Endodermal cell (in vitro differentiated cells): ENCODE measurements at regions not wholly inside any gene's neighbourhood (a gene's known extent, or its start where the extent isn't known, plus 50 kb on each side); places are given as distances from the start of the nearest gene placed in this dataset.

Experiments
- DNase-seq: peaks from one replicate; pipeline ENCODE4 v3.0.0-alpha.2; 2017
- H3K27ac ChIP-seq: 2 replicates; pipeline ENCODE4 v1.5.1; 2013; ENCODE audit warnings: mild to moderate bottlenecking, low read depth, low read length, moderate library complexity
- H3K27me3 ChIP-seq: 2 replicates; pipeline ENCODE4 v1.6.1; 2013; ENCODE audit warnings: mild to moderate bottlenecking, low read length, moderate library complexity; ENCODE audit not compliant: insufficient read depth, control insufficient read depth, poor library complexity, severe bottlenecking
- H3K36me3 ChIP-seq: 2 replicates; pipeline ENCODE4 v1.7.0; 2013; ENCODE audit warnings: mild to moderate bottlenecking, low read length, moderate library complexity; ENCODE audit not compliant: control insufficient read depth, insufficient read depth
- H3K4me1 ChIP-seq: one replicate; pipeline ENCODE4 v1.7.0; 2013; ENCODE audit warnings: low read length; ENCODE audit not compliant: control insufficient read depth, insufficient read depth
- H3K4me3 ChIP-seq: 2 replicates; pipeline ENCODE4 v1.5.1; 2013; ENCODE audit warnings: mild to moderate bottlenecking, low read length, moderate library complexity
- H3K9ac ChIP-seq: 2 replicates; pipeline ENCODE4 v1.6.1; 2013; ENCODE audit warnings: mild to moderate bottlenecking, low read length, moderate library complexity; ENCODE audit not compliant: poor library complexity, severe bottlenecking; ENCODE audit errors: extremely low read depth
- H3K9me3 ChIP-seq: 2 replicates; pipeline ENCODE4 v1.6.1; 2013; ENCODE audit warnings: mild to moderate bottlenecking, low read length, moderate library complexity; ENCODE audit not compliant: control insufficient read depth
- H3K27ac Mint-ChIP-seq: 2 replicates; pipeline ENCODE4 v1.8.0; 2020; ENCODE audit warnings: mixed read lengths
- H3K27me3 Mint-ChIP-seq: 2 replicates; pipeline ENCODE4 v1.8.0; 2021; ENCODE audit warnings: mild to moderate bottlenecking, mixed read lengths; ENCODE audit not compliant: insufficient read depth
- H3K36me3 Mint-ChIP-seq: 2 replicates; pipeline ENCODE4 v1.8.0; 2020; ENCODE audit warnings: low read depth, mixed read lengths
- H3K4me1 Mint-ChIP-seq: 2 replicates; pipeline ENCODE4 v1.8.0; 2020; ENCODE audit warnings: mixed read lengths
- H3K4me3 Mint-ChIP-seq: 2 replicates; pipeline ENCODE4 v1.8.0; 2020; ENCODE audit warnings: mild to moderate bottlenecking, moderate library complexity, mixed read lengths
- H3K9me3 Mint-ChIP-seq: 2 replicates; pipeline ENCODE4 v1.8.0; 2020; ENCODE audit warnings: mild to moderate bottlenecking, mixed read lengths
- CTCF ChIP-seq: fragments of 200-600 bp; sonication (generic); conservative IDR thresholded peaks from 2 replicates; pipeline ENCODE4 v1.5.0; 2021; ENCODE audit warnings: antibody characterized with exemption, mild to moderate bottlenecking
- WGBS, 2 experiments: methylation state at CpG; one replicate each; pipeline versions ENCODE4 v1.1.5 to v1.1.7; 2013; ENCODE audit warnings: missing lambda C conversion rate in 2 of 2, mixed read lengths in 1 of 2; ENCODE audit not compliant: insufficient coverage in 1 of 2, insufficient read length in 1 of 2; 5-methylcytosine and 5-hydroxymethylcytosine counted together

DNA sequence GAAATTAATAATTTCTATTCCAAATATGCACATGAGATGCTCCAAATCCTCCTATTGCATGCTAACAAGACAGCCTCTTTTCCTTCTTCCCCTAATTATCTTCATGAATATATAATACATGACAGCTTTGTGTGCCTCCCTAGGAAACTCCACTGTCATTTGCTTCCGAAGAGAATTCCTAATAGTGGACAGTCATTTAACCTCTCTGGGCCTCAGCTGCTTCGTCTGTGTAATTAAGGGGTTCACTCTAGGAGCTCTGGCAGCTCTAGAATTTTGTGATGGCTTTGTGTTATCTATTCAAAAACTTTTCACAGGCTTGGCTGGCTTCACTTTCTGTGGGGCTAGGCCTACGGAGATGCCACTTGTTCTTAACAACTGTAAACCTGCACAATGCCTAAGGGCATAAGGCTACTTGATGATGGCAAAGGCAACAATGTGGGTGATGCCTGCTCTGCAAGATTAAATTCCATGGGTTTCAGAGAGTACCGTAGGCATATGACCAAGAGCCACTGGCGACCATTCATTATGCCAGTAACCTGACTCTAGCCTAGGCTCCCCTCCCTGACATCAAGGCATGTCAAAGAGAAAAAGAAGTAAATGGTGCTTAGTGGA lies 333.8 kb upstream of the UMPS start:
- no peak for DNase-seq
- no peak overlapping the region for H3K27ac Mint-ChIP-seq
- H3K4me3 ChIP-seq, result no peak overlapping the region
- H3K4me1 ChIP-seq, result no peaks in the 10 kb centered on the region
- H3K27ac ChIP-seq, result peak overlapping the region; percentile 66
- no peak overlapping the region for H3K4me3 Mint-ChIP-seq
- 75 to 93% methylated on average over 2 to 5 of the region's 5 CpGs for WGBS, 2 experiments
- no peaks in the 10 kb centered on the region for H3K9me3 ChIP-seq
- TF ChIP-seq CTCF, result no peak
- H3K9ac ChIP-seq, result no peak overlapping the region
- H3K27me3 ChIP-seq, result no peaks in the 10 kb centered on the region
- H3K36me3 Mint-ChIP-seq, result peaks cover 2% of the 10 kb centered on the region
- no peaks in the 10 kb centered on the region for H3K36me3 ChIP-seq
- no peaks in the 10 kb centered on the region for H3K27me3 Mint-ChIP-seq
- no peaks in the 10 kb centered on the region for H3K9me3 Mint-ChIP-seq
- H3K4me1 Mint-ChIP-seq, result peaks cover 14% of the 10 kb centered on the region

GRCh38 chr3:124397088-124397487 lies 333.2 kb upstream of the UMPS start:
- no peak for TF ChIP-seq CTCF
- no peak overlapping the region for H3K27ac Mint-ChIP-seq
- DNase-seq, result no peak

GRCh38 chr3:124398594-124398993 lies 331.7 kb upstream of the UMPS start:
- DNase-seq, result no peak
- no peaks in the 10 kb centered on the region for H3K9me3 ChIP-seq
- H3K4me3 ChIP-seq, result no peak overlapping the region
- no peak overlapping the region for H3K9ac ChIP-seq
- no peaks in the 10 kb centered on the region for H3K36me3 ChIP-seq
- no peak overlapping the region for H3K4me3 Mint-ChIP-seq
- no peak overlapping the region for H3K27ac ChIP-seq
- H3K36me3 Mint-ChIP-seq, result peaks cover 2% of the 10 kb centered on the region
- no peak overlapping the region for H3K27ac Mint-ChIP-seq
- H3K9me3 Mint-ChIP-seq, result no peaks in the 10 kb centered on the region
- peaks cover 18% of the 10 kb centered on the region for H3K4me1 Mint-ChIP-seq
- H3K27me3 ChIP-seq, result no peaks in the 10 kb centered on the region
- H3K27me3 Mint-ChIP-seq, result no peaks in the 10 kb centered on the region
- no peak for TF ChIP-seq CTCF
- peaks cover 6% of the 10 kb centered on the region for H3K4me1 ChIP-seq
- 88% methylated on average over 7 of the region's 7 CpGs; no CpG with 5 or more reads in 1 of the 2 experiments for WGBS, 2 experiments

More at GRCh38 chr3:124397088-124397487, 333.2 kb upstream of the UMPS start:
- 89 to 95% methylated on average over 3 to 4 of the region's 4 CpGs for WGBS, 2 experiments
- H3K4me3 ChIP-seq, result no peak overlapping the region
- H3K27me3 ChIP-seq, result no peaks in the 10 kb centered on the region
- Mint-ChIP-seq H3K36me3 (peaks cover 2% of the 10 kb centered on the region), H3K4me3 (no peak overlapping the region), H3K4me1 (peaks cover 18% of the 10 kb centered on the region), H3K9me3 (no peaks in the 10 kb centered on the region), H3K27me3 (no peaks in the 10 kb centered on the region)
- H3K9ac ChIP-seq, result no peak overlapping the region
- no peaks in the 10 kb centered on the region for H3K36me3 ChIP-seq
- H3K4me1 ChIP-seq, result peaks cover 3% of the 10 kb centered on the region
- peak overlapping the region; percentile 15 for H3K27ac ChIP-seq
- H3K9me3 ChIP-seq, result no peaks in the 10 kb centered on the region
